H54 (cell line): ENCODE measurements at regions not wholly inside any gene's neighbourhood (a gene's known extent, or its start where the extent isn't known, plus 50 kb on each side); places are given as distances from the start of the nearest gene placed in this dataset.

Source experiments
- DNase-seq: peaks from one replicate; pipeline ENCODE4 v3.0.0; 2011; ENCODE audit warnings: low spot score, mixed read lengths; ENCODE audit not compliant: insufficient read length
- FAIRE-seq: peaks from 3 replicates; lab custom pipeline; 2011; peaks lifted over from hg19 to GRCh38; lab: Jason Lieb, UNC
- POLR2A ChIP-seq: IDR thresholded peaks from 2 replicates; pipeline ENCODE4 v1.6.1; 2011; ENCODE audit warnings: low read depth, mild to moderate bottlenecking, low read length

DNA sequence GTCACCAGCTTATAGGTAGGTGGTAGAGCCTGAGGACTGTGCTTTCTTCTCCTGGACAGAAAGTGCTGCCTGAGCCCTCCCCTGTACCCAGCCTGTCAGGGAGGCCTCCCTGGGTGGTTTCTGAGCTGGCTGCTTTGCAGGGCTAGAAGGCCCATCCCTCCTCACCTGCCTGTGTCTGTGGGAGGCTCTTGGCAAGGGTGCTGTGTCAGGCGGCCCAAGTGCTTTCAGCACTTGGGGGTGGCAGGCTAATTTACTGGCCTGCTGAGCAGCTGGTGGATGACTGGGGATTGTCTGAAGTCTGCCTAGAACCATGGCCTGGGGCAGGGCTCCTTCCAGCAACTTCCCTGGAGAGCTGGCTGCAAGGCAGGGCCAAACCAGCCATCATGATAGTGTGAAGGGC lies 139.0 kb upstream of the NAV2 start:
- FAIRE-seq (no peak), DNase-seq (no peak)
- no peak for TF ChIP-seq POLR2A

DNA sequence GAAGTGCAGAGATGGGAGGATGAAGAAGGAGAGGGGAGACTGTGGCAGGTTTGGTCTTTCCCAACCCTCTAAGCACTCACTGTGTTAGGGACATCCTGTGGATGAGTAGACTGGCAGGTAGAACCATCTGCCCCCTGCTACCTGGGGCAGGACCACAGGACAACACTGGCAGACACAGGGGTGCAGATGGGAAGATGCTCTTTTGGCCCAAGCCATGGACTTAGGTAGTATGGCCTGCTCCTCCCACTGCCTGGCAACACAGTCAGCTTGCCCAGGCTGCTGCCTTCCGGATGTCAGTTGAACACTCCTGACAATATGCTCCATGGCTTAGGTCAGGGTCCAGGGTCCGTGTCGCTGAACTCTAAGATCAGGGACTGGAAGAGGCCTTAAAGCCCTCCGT lies 140.7 kb upstream of the NAV2 start:
- FAIRE-seq (no peak), DNase-seq (no peak)
- TF ChIP-seq POLR2A, result no peak

DNA sequence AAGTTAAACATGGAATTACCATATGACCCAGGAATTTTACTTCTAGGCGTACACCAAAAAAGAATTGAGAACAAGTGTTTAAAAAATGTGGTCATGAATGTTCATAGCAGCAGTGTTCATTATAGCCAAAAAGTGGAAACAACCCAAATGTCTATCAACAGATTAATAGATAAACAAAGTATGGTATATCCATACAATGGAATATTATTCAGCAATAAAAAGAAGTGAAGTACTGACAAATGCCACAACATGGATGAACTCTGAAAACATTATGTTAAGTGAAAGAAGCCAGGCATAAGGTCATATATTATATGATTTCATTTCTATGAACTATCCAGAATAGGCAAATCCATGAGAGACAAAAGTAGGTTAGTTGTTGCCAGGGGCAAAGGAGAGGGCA lies 141.7 kb upstream of the NAV2 start:
- FAIRE-seq (no peak), DNase-seq (no peak)
- no peak for TF ChIP-seq POLR2A

DNA sequence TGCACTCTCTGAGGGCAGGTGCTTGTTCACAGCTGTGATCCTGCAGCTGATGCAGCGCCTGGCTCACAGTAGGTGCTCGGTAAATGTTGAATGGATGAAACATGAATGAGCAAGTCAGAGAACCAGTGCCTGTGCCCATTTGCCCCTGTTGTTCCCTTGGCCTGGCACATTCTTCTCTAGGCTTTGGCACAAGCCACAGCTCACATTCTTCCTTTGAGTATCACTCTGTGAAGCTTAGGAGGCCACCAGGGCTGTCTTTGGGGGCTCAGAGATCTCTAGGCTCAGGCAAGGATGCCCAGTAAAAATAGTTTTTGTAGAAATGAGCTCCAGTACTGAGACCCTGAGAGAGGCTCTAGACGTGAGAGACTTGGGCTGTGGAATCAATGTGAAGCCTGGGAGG lies 144.6 kb upstream of the NAV2 start:
- FAIRE-seq, result no peak
- DNase-seq, result no peak
- no peak for TF ChIP-seq POLR2A

DNA sequence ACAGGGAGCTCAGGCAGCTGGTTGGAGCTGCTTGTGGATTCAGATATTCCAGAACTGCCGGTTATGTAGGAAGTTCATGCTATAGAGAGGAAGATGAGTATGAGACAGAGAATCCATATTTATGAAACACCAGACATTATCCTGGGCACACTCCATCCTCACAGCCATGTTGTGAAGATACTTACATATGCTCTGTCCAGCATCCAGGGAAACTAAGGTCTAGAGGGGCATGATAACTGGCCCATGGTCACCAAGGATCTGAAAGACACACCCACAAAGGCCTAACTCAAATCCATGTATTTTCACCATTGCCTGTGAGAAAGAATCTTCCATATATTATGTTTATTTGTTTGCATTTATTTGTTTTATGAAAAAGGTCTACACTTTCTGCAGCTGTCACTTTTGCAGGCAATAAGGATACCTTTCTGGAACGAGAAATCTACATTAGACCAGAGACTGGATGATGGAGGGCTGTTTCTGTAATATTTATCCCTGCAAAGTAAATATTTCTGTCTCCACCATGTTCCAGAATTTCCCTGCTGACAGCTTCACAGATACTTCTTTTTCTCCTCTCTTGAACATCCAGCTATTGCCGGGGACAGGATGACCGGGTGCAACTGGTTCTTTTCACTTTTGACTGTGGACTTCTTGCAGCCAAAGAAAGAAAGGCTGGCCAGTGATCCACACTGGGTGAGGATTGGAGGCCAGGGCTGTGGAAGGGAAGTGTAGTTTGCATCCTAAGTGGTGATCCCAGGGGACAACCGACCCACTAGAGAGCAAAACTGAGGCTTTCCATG lies 145.9 kb upstream of the NAV2 start:
- DNase-seq, result no peak
- TF ChIP-seq POLR2A, result no peak
- no peak for FAIRE-seq

DNA sequence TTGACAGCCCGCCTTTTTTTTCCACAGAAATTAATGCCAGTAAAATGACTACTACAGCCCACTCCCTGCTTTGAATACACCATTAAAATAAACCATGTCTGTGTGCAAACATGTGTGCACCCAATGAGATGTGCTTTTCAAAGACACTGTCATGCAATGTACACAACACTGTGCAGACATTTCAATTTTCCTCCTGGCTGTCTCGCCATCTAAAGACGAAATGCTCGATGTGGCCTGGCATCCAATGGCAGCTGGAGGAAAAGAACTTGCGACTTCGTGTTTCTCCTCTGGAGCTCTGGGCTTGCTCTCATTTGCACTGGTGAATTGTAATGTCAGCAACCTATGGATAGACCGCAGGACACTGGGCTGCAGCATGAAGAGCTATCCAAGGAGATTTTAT lies 147.0 kb upstream of the NAV2 start:
- DNase-seq (no peak), FAIRE-seq (no peak)
- no peak for TF ChIP-seq POLR2A

DNA sequence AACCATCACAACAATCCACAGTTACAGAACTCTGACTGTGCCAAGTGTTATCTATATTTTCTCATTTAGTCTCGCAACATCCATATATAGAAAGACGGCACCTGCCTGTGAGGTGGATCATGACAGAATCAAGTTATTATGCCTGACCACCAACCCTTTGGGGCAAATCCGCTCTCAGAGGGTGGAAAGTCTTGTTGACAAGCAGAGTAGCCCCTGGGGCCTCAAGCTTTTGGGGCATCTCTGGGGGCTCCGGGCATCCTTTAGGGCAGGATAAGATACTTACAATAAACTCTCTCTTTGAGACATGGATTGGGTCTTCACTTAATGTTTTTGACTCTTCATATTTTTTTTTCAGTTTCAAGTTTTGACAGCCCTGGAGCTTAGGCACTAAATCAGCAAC lies 150.5 kb upstream of the NAV2 start:
- FAIRE-seq, result no peak
- DNase-seq, result no peak
- no peak for TF ChIP-seq POLR2A

DNA sequence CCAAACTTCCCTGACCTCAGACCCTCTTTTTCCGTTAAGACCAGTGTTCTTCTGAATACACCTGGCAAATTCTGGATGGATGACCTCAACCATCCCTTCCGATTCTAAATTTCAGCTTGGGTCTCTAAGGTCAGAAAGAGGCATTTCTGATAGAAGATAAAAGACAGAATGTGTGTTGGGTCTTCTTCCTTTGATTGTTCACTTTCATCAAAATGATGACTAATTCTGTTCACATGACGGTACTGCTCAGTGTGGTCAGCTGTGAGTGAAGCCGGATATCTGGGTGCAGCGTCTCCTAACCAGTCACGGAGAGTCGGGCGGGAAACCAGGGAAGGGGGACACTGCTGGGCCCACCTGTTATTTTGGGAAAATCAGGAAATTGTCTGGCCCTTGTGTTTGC lies 151.6 kb upstream of the NAV2 start:
- FAIRE-seq (no peak), DNase-seq (no peak)
- TF ChIP-seq POLR2A, result no peak

DNA sequence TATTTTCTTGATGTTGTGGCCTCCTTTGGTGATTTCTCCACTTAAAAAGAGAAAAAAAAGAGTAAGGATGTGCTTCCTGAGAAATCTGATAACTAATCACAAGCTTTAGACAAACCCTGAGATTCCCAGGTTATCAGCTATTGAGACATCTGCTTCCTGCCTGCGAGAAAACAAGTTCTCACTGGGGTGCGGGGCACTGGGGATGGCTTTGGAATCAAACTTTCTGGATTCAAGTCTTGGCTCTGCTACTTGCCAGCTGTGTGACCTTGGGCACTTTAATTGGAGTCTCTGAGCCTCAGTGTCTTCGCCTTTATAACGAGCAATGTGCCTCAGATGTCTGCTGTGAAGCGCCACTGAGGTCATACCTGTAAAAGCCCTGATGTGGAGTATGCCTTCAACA lies 152.5 kb upstream of the NAV2 start:
- no peak for DNase-seq
- FAIRE-seq, result no peak
- no peak for TF ChIP-seq POLR2A

DNA sequence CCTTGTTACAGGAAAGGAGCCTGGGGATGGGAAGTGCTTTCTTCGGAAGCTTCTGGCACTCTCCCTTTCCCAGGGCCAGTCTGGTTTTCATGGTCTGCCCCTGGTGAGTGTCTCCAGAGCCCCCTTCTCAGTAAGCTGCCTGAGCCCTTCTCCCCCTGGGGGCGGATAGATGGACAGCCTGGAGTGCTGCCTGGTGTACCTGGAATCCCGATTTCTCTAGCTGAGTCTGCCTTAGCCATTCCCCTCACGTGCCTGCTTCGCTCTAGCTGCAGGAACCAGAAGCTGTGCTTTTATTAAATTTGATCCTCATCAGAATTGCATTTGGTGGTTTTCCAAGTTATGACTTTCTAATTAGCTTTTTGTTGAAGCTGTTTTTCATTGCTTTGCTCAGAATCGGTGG lies 152.9 kb upstream of the NAV2 start:
- no peak for FAIRE-seq
- TF ChIP-seq POLR2A, result no peak

DNA sequence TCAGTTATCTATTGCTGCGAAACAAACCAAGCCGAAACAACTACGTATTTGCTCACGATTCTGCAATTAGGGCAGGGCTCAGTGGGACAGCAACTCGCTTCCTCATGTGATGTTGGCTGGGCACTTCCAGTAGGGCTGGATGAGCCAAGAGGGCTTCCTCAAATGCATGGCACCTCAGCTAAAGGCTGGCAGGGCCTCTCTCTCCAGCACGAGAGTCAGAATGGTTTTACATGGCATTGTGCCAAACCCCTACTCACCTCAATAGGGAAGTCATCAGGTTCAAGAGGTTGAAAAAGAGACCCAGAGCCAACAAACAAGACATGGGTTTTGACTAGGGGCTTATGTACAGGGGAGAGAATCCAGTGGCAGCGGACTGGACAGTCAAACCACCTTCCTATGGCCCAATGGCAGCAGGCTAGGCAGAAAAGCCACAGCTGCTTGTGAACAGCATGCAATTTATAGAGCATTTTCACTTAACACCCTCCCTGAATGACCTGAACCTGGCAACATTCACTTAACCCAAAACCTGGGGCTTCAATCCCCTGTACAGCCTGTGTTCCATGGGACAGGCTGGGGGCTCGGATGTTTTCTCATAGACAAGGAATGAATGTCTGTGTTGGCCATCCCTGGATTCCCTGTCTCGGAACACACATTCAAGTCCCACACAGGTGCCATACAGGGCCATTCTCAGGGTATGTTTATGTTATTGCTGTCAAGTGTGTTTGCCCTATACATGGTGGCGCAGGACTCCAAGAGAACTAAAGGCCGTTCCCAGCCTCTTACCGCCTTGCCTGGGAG lies 154.2 kb upstream of the NAV2 start:
- TF ChIP-seq POLR2A, result no peak
- no peak for DNase-seq
- FAIRE-seq, result no peak

More for the DNA sequence above, 152.9 kb upstream of the NAV2 start:
- DNase-seq, result no peak

DNA sequence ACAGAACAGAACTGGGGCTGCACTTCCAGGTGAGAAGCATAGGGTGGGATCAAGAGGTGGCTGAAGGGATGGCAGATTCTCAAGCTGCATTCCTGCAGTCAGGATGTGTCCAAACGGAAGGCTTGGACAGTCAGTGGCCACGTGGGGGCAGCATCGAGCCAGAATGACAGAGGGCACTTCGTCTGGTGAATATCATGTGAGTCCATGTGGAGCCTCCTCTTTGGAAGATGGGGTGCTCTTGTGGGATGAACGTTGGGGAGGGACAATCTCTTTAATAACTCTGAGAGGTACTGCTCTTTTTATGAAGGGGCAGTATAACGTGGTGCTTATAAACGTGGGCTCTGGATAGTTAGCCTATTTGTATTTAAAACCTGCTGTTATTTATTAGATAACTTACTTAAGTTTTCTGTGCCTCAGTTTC lies 154.9 kb upstream of the NAV2 start:
- FAIRE-seq (no peak), DNase-seq (peak; percentile 58)
- TF ChIP-seq POLR2A, result no peak

DNA sequence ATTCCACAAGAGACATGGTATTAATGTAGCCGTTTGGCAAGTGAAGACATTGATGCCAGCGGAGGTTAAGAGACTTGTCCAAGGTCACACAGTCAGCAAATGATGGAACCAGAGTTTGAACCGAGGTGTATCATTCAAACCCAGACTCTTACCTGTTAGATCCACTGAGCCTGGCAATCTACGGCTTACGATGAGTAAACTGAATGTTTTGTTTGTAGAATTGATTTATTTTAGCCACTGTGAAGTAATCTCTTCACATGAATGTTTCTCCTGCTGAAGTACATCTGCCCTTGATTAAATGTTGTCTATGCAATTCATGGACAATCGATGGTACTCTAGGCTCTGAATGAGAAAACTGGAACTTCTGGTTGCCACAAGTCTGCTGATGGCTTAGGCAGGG lies 155.5 kb upstream of the NAV2 start:
- TF ChIP-seq POLR2A, result no peak

DNA sequence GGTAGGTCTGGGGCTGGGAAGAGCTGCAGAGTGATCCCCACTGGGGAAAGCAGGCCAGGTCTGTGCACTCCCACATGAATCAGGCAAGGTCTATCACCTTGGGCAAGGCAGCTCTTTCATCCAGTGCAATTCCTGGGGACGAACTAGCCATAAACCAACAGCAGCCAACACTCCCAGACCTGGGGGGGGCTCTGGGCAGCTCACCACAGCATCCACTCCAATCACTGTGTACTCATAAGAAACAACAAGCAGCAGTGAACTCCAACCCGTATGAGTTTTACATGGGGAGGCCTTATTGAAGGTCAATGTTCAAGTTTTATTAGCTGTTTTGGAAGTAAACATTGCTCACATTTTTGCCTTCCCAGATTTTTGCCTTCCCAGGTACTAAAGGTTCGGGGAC lies 157.4 kb upstream of the NAV2 start:
- DNase-seq (no peak), FAIRE-seq (no peak)
- no peak for TF ChIP-seq POLR2A

More for the DNA sequence above, 155.5 kb upstream of the NAV2 start:
- no peak for DNase-seq
- FAIRE-seq, result no peak
